H1 (cell line): ENCODE measurements at regions not wholly inside any gene's neighbourhood (a gene's known extent, or its start where the extent isn't known, plus 50 kb on each side); places are given as distances from the start of the nearest gene placed in this dataset.

Experiments
- CHD2 ChIP-seq: IDR thresholded peaks from 2 replicates; pipeline ENCODE4 v1.6.1; 2012; ENCODE audit warnings: low read length, improper control_type of control experiment
- CREB1 ChIP-seq: IDR thresholded peaks from 2 replicates; pipeline ENCODE4 v1.6.1; 2012; ENCODE audit warnings: inconsistent platforms
- HDAC6 ChIP-seq: IDR thresholded peaks from one replicate; pipeline ENCODE4 v1.7.1; 2012; ENCODE audit warnings: low read depth, mild to moderate bottlenecking, inconsistent platforms, low read length, moderate library complexity
- RAD21 ChIP-seq, 2 experiments: IDR thresholded peaks in 1 of 2; conservative IDR thresholded peaks in 1 of 2; 2 replicates each; pipeline ENCODE4 v1.6.1; 2011; ENCODE audit warnings: low read depth in 2 of 2, low read length in 2 of 2, improper control_type of control experiment in 1 of 2, inconsistent platforms in 1 of 2, mild to moderate bottlenecking in 1 of 2, moderate library complexity in 1 of 2
- RBBP5 ChIP-seq: IDR thresholded peaks from 2 replicates; pipeline ENCODE4 v1.7.1; 2012; ENCODE audit warnings: low read depth, mild to moderate bottlenecking, inconsistent platforms, low read length, moderate library complexity, borderline replicate concordance
- SP4 ChIP-seq: IDR thresholded peaks from 2 replicates; pipeline ENCODE4 v1.6.1; 2012; ENCODE audit warnings: low read length, inconsistent platforms
- SUZ12 ChIP-seq: fragments of 200-600 bp; sonication (generic); IDR thresholded peaks from 2 replicates; pipeline ENCODE4 v1.6.1; 2012; ENCODE audit warnings: mild to moderate bottlenecking, inconsistent platforms, low read length, moderate library complexity, mixed read lengths

DNA sequence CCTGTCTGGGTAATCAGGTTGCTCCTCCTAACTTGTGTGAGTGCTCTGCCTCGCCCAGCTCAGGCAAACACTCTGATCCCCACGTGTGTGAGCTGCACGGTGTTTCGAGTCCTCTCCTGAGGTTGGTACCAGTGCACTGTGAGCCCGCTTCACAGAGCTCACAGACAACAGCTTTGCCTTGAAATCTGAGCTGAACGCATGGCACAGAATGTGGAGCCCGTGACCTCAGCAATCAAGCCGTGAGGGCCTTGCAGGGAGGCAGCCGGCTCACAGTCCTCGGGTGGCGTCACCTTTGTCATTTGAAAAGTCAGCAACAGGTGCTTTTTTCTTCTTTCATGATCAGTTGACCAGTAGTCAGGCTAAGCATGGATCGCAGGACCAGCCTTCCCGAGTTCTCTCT is 60.2 kb upstream of the ADGRA1 start (continued):
- no peak for TF ChIP-seq CHD2
- no peak for TF ChIP-seq RBBP5
- TF ChIP-seq RAD21 (IDR thresholded peaks at IDR 0.05 in 1 of 2, conservative IDR thresholded peaks at IDR 0.05 in 1 of 2; ENCODE audit: low read depth in 2 of 2, low read length in 2 of 2), result no peak
- TF ChIP-seq SUZ12, result no peak
- TF ChIP-seq CREB1, result no peak
- no peak for TF ChIP-seq HDAC6
- no peak for TF ChIP-seq SP4
